Stimulated activated CD8-positive, alpha-beta memory T cell treated with anti-CD3 and anti-CD28 coated beads, Interleukin-12 subunit alpha, Interleukin-12 subunit beta, amount 100 ng/mL, for 24 hours (primary cell): ENCODE measurements at regions not wholly inside any gene's neighbourhood (a gene's known extent, or its start where the extent isn't known, plus 50 kb on each side); places are given as distances from the start of the nearest gene placed in this dataset.
"Not testable (repeated sequence)": the region's sequence is repeated elsewhere in the genome, so short reads cannot be mapped to it uniquely, and the experiment has no call there.

Experiments used
- DNase-seq: peaks from one replicate; pipeline ENCODE4 v3.0.0-alpha.2; 2020; ENCODE audit errors: extremely low read depth

DNA sequence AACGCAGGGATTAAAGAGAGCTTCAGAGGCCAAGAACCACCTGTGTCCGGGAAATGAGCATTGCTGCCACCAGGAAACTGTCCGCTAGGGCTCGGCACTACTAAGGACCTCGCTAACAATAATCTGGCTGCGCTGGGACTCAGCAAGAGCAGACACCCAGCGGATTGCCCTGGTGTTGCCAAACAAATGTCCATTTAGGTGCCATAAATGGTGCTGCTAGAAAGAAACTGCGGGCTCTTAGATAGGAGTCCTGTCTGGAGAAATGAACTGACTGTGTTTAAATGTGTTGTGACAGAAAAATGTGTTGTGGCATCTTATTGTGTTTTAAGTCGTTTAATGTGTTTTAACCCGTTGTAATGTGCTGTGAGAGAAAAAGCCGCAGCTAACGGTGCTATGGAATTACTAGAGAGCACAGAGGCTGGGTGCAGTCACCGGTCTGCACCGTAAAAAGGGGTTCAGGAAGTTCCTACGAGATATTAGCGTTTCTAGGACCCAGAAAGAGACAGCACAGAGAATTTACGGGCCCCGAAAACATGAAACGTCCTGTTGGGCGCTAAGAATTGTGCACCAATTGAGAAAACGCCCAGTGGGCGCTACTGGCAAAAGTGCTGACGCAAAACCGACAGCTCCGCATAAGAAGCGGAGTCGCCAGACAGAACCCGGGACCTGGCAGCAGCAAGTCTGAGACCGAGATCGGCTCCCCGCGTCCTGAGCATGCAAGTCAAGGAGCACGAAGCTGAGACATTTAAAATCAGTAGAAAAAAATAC lies 90.6 kb downstream of the ANXA2R start:
- DNase-seq, result no peak

DNA sequence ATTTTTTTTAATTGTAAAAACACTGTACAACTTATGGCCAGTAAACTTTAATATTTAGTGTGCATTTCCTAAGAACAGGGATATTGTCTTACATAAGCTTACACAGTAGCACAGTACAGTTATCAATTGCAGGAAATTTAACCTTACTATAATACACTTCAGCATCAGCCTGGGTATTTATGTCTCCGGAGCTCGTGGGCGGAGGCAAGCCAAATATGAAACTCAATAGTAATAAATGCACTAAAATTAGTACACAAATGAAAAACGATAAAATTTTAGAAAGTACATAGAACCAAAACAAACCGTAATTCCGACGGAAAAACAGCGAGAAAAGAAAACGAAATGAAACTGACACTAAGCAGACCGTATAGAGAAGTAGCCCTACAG lies 91.2 kb downstream of the ANXA2R start:
- DNase-seq, result no peak

- DNase-seq, result no peak
These were observed 95.1 kb downstream of the ANXA2R start for GRCh38 chr5:42944989-42945388.

DNA sequence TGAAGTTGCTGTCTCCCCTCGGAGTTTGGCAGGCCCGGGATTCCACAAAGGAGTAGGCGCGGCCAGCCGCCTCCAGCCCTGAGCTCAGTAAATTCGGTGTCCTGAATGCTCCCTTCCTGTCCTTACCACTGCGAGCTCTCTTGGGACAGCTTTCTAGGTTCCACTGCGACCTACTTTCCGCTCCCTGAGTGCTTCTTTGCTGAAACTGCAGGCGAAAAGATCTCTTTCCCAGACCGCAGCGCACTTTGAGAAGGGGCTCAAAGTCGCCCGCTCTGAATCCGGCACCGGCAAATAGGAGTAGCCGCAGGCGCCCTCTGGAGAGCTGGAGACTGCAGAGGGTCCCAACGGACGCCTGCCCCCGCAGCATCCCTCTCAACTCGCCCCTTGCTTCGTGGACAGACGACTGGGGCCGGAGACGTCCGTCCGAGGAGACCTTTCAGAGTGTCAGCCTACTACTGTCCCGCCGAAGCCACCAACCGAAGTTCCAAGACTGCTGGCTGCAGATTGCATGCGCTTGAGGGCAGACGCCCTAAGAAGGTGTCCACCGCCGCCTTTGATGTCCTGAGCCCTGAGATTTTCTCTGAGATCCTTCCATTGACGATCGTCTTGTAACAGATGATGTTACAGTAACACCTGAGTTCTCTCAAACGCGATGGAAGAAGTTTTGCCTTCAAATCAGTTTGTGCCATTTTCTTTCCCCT lies 96.0 kb downstream of the ANXA2R start:
- no peak for DNase-seq

GRCh38 chr5:42940853-42941252 lies 99.3 kb downstream of the ANXA2R start:
- DNase-seq, result no peak

GRCh38 chr5:42932011-42932410 lies 108.1 kb downstream of the ANXA2R start:
- not testable (repeated sequence) for DNase-seq

DNA sequence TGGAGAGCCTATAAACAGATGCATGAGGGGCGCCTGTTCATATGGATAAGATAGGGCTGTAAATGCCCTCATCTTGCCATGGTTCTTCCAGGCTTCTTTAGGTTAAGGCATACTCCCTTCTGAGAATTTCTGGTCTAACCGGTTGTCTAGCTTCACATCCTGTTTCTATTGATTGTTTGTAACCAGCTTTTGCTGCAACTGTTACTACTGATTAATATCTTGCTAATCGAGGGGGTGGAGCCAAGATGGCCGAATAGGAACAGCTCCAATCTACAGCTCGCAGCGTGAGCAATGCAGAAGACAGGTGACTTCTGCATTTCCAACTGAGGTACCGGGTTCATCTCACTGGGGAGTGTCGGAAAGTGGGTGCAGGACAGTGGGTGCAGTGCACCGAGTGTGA lies 108.7 kb downstream of the ANXA2R start:
- not testable (repeated sequence) for DNase-seq

GRCh38 chr5:42930934-42931333 lies 109.2 kb downstream of the ANXA2R start:
- no peak for DNase-seq

DNA sequence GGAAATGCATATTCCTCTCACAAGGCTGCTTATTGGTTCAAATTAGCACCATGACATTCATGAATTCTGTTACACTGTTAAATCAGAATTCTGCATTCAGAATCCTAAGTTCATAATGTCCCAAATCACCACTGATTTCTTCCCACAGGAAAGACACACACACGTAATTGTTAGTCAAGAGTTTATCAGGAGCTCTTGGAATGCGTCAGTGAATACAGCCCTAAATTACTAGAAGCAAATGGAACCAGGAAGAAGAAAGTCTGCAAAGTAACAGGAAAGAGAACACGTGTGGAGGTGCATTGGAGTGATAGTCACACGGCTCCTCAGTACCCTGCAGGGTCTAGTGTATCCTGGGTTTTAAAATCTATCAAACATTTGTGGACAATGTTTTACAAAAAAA lies 110.2 kb downstream of the ANXA2R start:
- no peak for DNase-seq

- no peak for DNase-seq
These were observed 112.4 kb downstream of the ANXA2R start for GRCh38 chr5:42927730-42928129.

DNA sequence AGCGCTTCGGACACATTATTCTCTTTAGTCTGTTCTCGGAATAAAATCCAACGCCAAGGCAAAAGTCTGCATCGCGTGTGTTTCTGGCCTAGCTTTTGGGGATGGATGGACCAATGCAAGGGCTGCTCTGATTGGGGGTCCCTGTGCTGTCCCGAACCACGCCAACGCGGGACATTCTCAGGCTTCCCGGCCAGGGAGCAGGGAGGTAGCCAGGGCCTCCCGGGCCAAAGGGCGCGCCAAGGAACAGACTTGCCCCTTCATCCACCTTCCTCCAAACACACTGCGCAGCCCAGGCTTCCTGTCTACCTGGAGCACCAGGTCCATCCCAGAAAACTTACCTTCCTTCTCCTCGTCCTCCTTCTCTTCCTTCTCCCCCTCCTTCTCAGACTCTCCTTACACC lies 113.0 kb upstream of the SELENOP start:
- no peak for DNase-seq

DNA sequence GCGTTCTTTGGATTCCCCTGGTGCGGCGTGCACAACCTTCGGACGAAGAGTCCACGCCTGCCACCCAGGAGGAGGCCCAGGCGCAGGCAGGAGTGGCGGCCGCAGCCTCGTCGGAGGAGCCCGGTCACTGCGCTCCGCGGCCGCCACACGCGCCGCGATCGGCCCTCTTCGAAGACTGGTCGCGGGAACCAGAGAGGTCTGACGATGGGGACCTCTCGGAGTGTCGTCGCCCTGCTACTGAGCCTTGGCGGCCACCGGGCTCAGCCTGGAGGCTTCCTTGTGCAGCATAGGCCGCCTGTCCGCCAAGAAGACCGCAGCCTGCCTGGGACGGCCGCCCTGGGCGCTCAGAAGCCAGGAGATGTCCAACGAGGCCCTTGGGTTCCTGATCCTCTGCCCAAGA lies 112.5 kb upstream of the SELENOP start:
- no peak for DNase-seq

- DNase-seq, result no peak
These were observed 112.0 kb upstream of the SELENOP start for GRCh38 chr5:42923710-42924109.

- no peak for DNase-seq
These were observed 107.9 kb upstream of the SELENOP start for GRCh38 chr5:42919600-42919999.

DNA sequence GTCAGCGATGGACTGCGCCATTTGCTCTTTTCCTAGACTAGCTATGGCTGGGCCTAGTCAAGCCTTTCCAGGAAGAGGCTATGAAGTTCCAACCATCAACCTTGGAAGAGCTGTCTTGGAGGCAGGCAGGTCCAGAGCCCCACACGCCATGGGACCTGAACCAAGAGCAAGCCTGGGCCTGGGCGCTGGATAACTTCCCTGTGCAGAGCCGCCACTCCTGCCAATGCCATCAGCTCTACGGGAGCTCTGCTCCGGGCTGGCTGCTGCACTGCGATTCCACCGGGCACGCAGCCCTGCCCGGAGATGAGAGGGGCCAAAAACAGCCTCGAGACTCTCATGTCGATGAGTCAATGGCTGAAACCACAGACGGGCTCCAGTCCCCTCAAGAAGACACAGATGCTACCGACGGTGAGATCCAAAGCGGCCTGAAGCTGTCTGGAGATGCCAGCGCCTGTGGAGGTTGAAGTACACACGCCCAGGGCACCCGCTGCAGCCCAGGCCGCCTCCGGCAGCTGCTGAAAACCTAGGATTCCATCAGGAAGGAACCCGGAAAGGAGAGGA lies 103.7 kb upstream of the SELENOP start:
- no peak for DNase-seq

- DNase-seq, result no peak
These were observed 100.6 kb upstream of the SELENOP start for GRCh38 chr5:42912184-42912798.

GRCh38 chr5:42908509-42909488 lies 97.1 kb upstream of the SELENOP start:
- peak; percentile 74 for DNase-seq

DNA sequence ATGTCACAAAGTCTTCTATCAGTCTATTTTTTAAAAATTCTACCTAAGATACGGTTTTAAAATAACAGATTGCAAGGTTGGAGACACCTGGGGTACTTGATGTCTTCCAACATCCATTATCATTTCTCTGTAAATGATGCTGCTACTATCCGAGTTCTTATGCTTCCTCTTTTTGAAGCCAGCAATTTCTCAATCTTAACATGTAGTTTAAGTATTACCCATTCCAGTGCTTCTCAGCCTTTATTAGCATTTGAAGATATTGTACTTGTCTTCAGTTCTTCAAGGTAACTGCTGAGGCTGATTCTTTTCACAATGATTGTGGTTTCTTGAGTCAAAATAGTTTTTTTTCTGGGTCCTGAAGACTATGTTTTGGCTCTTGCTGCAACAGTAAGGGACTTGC lies 96.4 kb upstream of the SELENOP start:
- no peak for DNase-seq

- DNase-seq, result no peak
These were observed 94.1 kb upstream of the SELENOP start for GRCh38 chr5:42905827-42906226.

DNA sequence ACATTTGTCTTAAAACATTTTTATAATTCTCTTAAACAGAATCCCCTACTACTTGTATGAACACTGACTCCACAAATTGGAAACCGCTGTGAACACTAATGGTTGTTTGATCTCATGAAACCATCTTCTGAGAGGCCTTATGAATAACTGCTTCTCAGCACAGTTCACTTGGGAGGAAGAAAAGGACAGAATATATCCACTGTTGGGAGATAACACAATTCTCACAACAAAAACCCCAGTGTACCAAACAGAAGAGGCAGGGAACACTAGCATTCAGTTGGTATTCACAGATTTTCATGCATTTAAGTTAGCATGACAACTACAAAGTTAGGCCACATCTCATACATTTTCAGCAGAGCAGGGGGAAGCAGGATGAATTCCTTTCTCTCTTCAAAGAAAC lies 89.0 kb upstream of the SELENOP start:
- no peak for DNase-seq

GRCh38 chr5:42898760-42899159 lies 87.1 kb upstream of the SELENOP start:
- no peak for DNase-seq

- DNase-seq, result no peak
These were observed 84.8 kb upstream of the SELENOP start for GRCh38 chr5:42896523-42896922.
